ENCODE measurements at regions not wholly inside any gene's neighbourhood (a gene's known extent, or its start where the extent isn't known, plus 50 kb on each side); places are given as distances from the start of the nearest gene placed in this dataset.
"Not testable (repeated sequence)": the region's sequence is repeated elsewhere in the genome, so short reads cannot be mapped to it uniquely, and the experiment has no call there.

- no peak for DNase-seq (ENCODE audit: extremely low spot score, insufficient read length, low read depth)
Measured at GRCh38 chr12:85626001-85626783, 210.0 kb downstream of the RASSF9 start.

GRCh38 chr12:85626784-85627171 lies 209.4 kb downstream of the RASSF9 start:
- no peak for FAIRE-seq
- no peak for DNase-seq (ENCODE audit: extremely low spot score, insufficient read length, low read depth)

More at GRCh38 chr12:85626001-85626783, 210.0 kb downstream of the RASSF9 start:
- no peak for FAIRE-seq

- no peak for FAIRE-seq
- no peak for DNase-seq (ENCODE audit: extremely low spot score, insufficient read length, low read depth)
Measured at GRCh38 chr12:85627584-85627983, 208.6 kb downstream of the RASSF9 start.

GRCh38 chr12:85628562-85628961 lies 207.6 kb downstream of the RASSF9 start:
- not testable (repeated sequence) for DNase-seq (ENCODE audit: extremely low spot score, insufficient read length, low read depth); FAIRE-seq

GRCh38 chr12:85630851-85631250 lies 205.4 kb downstream of the RASSF9 start:
- FAIRE-seq (no peak), DNase-seq (ENCODE audit: extremely low spot score, insufficient read length, low read depth) (no peak)

- FAIRE-seq (no peak), DNase-seq (ENCODE audit: extremely low spot score, insufficient read length, low read depth) (no peak)
Measured at GRCh38 chr12:85632390-85632789, 203.8 kb downstream of the RASSF9 start.

GRCh38 chr12:85633491-85633890 lies 202.7 kb downstream of the RASSF9 start:
- DNase-seq (ENCODE audit: extremely low spot score, insufficient read length, low read depth) (no peak), FAIRE-seq (no peak)

DNA sequence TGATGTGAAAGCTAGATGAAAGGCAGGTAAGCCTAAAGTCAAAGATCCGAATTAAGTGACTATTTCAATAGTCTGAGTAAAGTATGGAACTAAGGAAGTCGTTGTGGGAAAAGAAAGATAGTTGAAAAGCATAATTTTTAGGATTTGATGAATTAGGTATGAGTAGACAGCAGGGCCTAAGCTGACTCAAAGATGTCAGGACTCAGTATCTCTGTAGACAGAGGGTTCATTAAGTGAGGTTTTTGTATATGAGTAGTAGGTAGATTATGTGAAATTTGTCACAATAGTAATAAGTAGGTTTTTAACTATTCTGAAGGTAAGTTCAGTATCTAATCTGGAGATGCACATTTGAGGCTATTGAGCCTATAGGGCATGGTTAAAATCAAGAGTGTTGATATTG lies 196.4 kb downstream of the RASSF9 start:
- DNase-seq (ENCODE audit: extremely low spot score, insufficient read length, low read depth) = no peak
- FAIRE-seq = no peak

DNA sequence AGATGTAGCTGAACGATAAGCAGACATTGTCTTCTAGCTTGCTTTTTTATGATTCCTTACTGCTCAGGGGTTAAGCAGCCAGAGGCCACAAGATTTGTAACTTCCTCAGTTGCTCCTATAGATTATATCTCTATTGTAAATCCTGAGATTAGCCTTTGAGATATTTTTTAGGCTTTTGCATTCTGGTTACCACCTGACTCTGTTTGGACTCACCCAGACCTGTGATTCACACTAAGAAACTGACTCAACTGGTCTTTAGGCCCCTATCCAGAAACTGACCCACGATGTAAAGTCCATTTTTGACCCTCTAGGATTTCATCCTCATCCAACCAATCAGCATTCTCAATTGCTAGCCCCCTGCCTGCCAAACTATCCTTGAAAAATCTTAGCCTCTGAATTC lies 194.4 kb downstream of the RASSF9 start:
- DNase-seq (ENCODE audit: extremely low spot score, insufficient read length, low read depth) = no peak
- no peak for FAIRE-seq

- DNase-seq (ENCODE audit: extremely low spot score, insufficient read length, low read depth) (no peak), FAIRE-seq (no peak)
Measured at GRCh38 chr12:85642288-85642687, 193.9 kb downstream of the RASSF9 start.

DNA sequence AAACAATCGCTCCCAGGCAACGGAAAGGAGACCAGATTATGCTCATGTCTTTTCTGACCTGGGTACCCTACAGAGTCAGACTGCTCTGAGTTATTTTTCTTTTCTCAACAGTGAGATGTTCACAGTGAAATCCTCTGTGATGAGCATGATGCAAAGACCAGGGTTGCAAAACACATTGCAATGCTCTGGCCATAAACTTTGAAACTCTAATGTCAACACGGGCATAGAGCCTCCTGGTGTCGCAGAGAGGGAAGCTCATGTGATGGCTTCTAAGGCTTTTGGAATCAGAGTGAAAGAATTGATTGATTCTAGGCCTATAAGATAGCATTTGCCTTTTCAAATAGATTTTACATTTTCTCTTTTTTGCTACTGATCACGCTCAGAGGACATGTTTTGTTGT lies 193.4 kb downstream of the RASSF9 start:
- FAIRE-seq = no peak

DNA sequence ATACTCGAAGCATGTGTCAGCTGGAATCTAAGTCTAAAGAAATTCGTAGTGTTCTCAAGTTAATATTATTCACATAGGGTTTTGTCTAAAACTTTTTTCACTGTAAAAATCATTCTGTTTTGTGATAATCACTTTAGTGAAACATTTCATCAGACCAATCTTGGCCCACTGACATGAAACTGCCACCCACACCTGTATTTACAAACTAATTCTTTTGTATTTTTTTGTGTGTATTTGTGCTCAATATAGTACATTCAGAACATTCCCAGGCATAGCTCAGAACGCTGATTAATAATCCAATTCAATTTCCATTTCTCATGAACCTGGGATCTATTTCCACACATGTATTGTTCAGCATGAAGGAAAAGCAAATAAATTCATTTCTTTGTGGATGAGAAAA lies 191.7 kb downstream of the RASSF9 start:
- FAIRE-seq (no peak), DNase-seq (ENCODE audit: extremely low spot score, insufficient read length, low read depth) (no peak)

More for the DNA sequence above, 193.4 kb downstream of the RASSF9 start:
- no peak for DNase-seq (ENCODE audit: extremely low spot score, insufficient read length, low read depth)

DNA sequence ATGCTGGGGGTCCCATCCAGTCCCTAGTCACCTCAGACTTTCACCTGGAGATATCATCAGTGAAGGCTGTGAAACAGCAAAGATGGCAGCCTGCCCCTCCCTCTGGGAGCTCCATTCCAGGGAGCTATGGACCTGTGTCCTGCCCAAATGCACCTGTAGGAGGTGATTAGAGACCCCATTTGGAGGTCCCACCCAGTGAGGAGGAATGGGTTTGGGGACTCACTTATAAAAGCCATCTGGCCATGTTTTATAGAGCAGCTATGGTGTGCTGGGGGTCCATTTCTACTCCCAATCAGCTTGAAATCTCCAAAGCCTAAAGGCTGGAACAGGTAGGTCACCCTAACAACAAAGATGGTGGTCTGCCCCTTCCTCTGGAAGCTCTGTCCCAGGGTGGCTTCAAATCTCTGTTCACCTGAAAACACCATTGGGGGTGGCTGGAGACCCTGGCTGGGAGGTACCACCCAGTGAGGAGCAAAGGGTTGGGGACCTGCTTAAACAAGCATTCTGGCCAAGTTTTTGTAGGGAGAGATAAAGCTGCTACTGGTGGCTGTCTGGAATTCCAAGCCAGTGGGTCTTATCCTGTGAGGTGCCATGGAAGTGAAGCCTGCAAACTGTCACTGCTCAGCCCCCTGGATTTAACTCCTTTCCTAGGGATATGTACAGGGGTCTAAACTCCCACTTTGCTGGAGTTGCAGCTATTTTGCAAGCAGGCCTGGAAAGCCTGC lies 182.3 kb downstream of the RASSF9 start:
- DNase-seq (ENCODE audit: extremely low spot score, insufficient read length, low read depth) = no peak
- no peak for FAIRE-seq

- no peak for DNase-seq (ENCODE audit: extremely low spot score, insufficient read length, low read depth)
- FAIRE-seq = no peak
Measured at GRCh38 chr12:85654456-85654840, 181.8 kb downstream of the RASSF9 start.

DNA sequence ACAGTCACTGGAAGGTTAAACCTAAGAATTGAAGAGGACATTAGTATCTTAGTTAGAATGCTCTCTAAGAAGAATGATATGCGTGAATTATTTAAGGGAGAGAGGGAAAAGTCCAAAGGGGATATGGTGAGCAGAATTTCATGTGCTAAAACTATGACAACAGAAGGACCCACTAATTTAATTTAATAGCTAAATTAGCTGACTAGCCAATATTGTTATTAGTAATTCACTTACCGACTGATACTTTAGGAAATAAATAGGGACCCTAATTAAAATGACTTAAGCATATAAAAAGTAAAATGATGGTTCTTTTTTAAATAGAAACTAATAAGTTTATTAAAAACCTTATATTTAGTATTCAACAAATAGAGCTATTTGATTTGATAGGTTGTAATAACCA lies 179.6 kb downstream of the RASSF9 start:
- no peak for FAIRE-seq
- no peak for DNase-seq (ENCODE audit: extremely low spot score, insufficient read length, low read depth)

DNA sequence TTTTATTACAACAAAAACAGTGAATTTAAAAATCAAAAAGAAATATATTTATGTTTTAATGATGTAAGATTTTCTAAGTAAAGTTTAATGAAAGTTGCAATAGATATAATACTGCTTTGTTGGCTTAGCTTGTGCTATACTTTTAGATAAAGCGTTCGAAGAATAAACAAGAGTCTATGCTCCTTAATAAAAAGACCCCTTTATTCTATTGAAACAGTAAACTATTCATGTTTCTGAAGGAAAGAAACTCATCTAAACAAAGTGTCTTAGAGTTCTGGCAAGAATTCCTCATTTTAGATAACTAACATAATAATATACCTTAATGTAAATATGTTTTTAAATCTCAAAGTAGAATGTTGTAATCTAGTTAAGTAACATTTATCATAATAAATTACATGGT lies 179.0 kb downstream of the RASSF9 start:
- no peak for FAIRE-seq
- no peak for DNase-seq (ENCODE audit: extremely low spot score, insufficient read length, low read depth)

- DNase-seq (ENCODE audit: extremely low spot score, insufficient read length, low read depth) (no peak), FAIRE-seq (no peak)
Measured at GRCh38 chr12:85657836-85658630, 178.2 kb downstream of the RASSF9 start.

GRCh38 chr12:85659754-85660530 lies 176.3 kb downstream of the RASSF9 start:
- FAIRE-seq (no peak), DNase-seq (ENCODE audit: extremely low spot score, insufficient read length, low read depth) (no peak)

GRCh38 chr12:85661461-85662206 lies 174.6 kb downstream of the RASSF9 start:
- no peak for FAIRE-seq
- no peak for DNase-seq (ENCODE audit: extremely low spot score, insufficient read length, low read depth)

All from GM18507 (cell line).